ENCODE measurements at regions not wholly inside any gene's neighbourhood (a gene's known extent, or its start where the extent isn't known, plus 50 kb on each side); places are given as distances from the start of the nearest gene placed in this dataset.
"Not testable (repeated sequence)": the region's sequence is repeated elsewhere in the genome, so short reads cannot be mapped to it uniquely, and the experiment has no call there.

GRCh38 chrX:138877746-138878145 is 166.2 kb upstream of the FGF13 start:
- no peak for TF ChIP-seq CTCF (IDR thresholded peaks at IDR 0.05; ENCODE audit: low read depth, low read length, missing control alignments)
- DNase-seq (ENCODE audit: low read depth): no peak
- no peak overlapping the region for H3K4me3 ChIP-seq (ENCODE audit: low read depth, low read length)

GRCh38 chrX:138875472-138875871 is 164.0 kb upstream of the FGF13 start:
- TF ChIP-seq CTCF (IDR thresholded peaks at IDR 0.05; ENCODE audit: low read depth, low read length, missing control alignments): no peak
- H3K4me3 ChIP-seq (ENCODE audit: low read depth, low read length): no peak overlapping the region

GRCh38 chrX:138874271-138874935 is 162.9 kb upstream of the FGF13 start:
- no peak overlapping the region for H3K4me3 ChIP-seq (ENCODE audit: low read depth, low read length)
- no peak for TF ChIP-seq CTCF (IDR thresholded peaks at IDR 0.05; ENCODE audit: low read depth, low read length, missing control alignments)
- no peak for DNase-seq (ENCODE audit: low read depth)

More at GRCh38 chrX:138875472-138875871, 164.0 kb upstream of the FGF13 start:
- DNase-seq (ENCODE audit: low read depth): no peak

- not testable (repeated sequence) for DNase-seq (ENCODE audit: low read depth); H3K4me3 ChIP-seq (ENCODE audit: low read depth, low read length)
Measured at GRCh38 chrX:138873640-138874039, 162.1 kb upstream of the FGF13 start.

- TF ChIP-seq CTCF (IDR thresholded peaks at IDR 0.05; ENCODE audit: low read depth, low read length, missing control alignments): no peak
- no peak for DNase-seq (ENCODE audit: low read depth)
- no peak overlapping the region for H3K4me3 ChIP-seq (ENCODE audit: low read depth, low read length)
Measured at GRCh38 chrX:138872537-138872936, 161.0 kb upstream of the FGF13 start.

- no peak for TF ChIP-seq CTCF (IDR thresholded peaks at IDR 0.05; ENCODE audit: low read depth, low read length, missing control alignments)
- no peak for DNase-seq (ENCODE audit: low read depth)
- no peak overlapping the region for H3K4me3 ChIP-seq (ENCODE audit: low read depth, low read length)
Measured at GRCh38 chrX:138871739-138872138, 160.2 kb upstream of the FGF13 start.

GRCh38 chrX:138866643-138867042 is 155.1 kb upstream of the FGF13 start:
- H3K4me3 ChIP-seq (ENCODE audit: low read depth, low read length): no peak overlapping the region
- TF ChIP-seq CTCF (IDR thresholded peaks at IDR 0.05; ENCODE audit: low read depth, low read length, missing control alignments): no peak
- DNase-seq (ENCODE audit: low read depth): no peak
